Erythroblast (primary cell): ENCODE measurements at regions not wholly inside any gene's neighbourhood (a gene's known extent, or its start where the extent isn't known, plus 50 kb on each side); places are given as distances from the start of the nearest gene placed in this dataset.

Experiments
- DNase-seq, 2 experiments: peaks; one replicate each; lab custom pipeline; 2025; lab: John Stamatoyannopoulos, UW
- GATA1 ChIP-seq: IDR thresholded peaks from 2 replicates; pipeline ENCODE4 v1.6.1; 2011; ENCODE audit warnings: low read depth, mild to moderate bottlenecking, control low read depth, low read length, moderate library complexity
- POLR2A ChIP-seq: IDR thresholded peaks from 2 replicates; pipeline ENCODE4 v1.6.1; 2011; ENCODE audit warnings: mild to moderate bottlenecking, low read length

DNA sequence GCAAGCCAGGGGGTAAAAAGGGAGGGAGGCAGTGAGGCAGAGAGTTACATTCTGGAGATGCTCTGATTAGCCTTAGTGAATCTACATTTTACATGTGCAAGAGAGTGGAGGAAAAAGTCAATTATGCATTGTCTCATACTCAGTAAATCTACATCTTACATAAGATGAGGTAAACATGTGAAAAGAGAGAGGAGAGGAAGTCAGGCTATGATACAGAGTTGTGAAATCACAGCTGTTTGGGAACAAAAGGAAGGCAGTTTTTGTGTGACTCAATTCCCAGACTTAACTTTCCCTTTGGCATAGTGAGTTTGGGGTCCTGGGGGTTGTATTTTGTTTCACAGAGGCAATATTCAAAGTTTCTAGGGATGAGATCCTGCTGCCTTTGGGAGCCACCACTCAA, 67.8 kb downstream of the GP2 start:
- TF ChIP-seq POLR2A, result no peak
- no peak for TF ChIP-seq GATA1
- no peak for DNase-seq

DNA sequence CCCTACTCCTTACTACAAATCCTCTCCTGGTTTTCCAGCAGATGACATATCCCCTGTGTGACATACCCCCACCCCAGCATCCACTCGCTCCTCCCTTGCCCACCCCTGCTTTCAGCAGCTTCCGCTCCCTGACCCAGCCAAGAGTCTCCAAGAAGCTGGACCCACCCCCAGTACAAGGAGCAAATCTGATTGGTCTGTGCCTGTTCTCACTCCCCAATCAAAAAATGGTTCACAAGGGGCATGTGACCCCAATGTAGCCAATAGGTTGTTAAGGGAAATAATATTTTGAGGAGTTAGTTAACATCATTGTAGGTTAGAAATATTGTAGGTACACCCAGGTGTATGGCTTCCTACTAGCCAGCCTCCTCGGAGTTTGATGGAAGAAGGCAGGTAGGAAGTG, 70.1 kb downstream of the GP2 start:
- DNase-seq, result no peak
- no peak for TF ChIP-seq POLR2A
- no peak for TF ChIP-seq GATA1

DNA sequence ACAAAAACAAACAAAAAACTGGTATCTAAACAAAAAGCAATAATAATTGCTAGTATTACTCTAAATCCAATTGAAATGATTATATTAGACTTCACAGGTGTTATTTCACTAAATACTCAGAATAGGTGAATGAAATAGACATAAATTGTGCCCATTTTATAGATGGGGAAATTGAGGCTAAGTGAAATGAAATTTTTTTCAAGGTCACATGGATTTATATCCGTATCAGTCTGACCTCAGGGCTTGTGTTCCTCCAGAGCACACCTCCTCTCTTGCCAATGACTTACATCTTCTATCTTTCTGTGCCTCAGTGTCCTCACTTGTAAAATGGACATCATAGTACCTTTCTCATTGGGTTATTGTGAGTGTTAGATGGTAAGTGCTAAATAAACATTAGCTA, 72.3 kb downstream of the GP2 start:
- TF ChIP-seq POLR2A, result no peak
- no peak for TF ChIP-seq GATA1
- DNase-seq, result no peak

DNA sequence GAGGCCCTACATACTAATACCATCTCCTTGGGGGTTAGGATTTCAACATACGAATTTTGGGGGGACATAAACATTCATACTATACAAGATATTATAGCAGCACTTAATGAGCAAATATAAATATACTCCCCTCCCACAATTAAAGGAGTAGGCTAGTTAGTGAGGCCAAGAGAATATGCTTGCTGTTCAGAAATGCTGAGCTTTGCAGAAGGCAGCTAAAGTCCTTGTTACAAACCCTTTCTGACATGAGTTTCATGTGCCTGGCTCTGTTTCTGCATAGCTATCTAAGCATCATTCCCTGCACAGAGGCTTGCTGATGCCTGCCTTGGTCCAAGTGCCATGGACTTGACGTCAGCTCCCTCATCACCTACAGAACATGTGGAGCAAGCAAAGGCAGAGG, 73.5 kb downstream of the GP2 start:
- DNase-seq, result no peak
- no peak for TF ChIP-seq POLR2A
- no peak for TF ChIP-seq GATA1

DNA sequence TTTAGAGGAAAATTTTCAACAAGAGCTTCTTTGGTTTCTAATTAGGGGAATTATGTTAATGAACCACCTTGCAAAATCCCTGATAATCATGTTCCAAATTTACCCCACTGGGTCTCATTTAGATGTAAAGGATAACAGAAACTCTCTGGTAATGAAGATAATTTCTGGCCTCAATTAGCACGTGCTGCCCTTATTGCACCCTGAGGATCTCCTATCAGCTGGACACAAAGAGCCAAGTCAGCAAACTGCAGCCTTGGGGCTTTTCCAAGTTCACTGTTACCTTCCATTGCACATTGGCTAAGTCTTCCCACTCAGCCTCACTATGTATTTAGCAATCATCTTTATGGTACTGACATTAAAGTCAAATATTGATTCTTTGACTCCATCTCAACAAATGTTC, 78.1 kb downstream of the GP2 start:
- TF ChIP-seq GATA1 (no peak), POLR2A (no peak)
- DNase-seq, result no peak

DNA sequence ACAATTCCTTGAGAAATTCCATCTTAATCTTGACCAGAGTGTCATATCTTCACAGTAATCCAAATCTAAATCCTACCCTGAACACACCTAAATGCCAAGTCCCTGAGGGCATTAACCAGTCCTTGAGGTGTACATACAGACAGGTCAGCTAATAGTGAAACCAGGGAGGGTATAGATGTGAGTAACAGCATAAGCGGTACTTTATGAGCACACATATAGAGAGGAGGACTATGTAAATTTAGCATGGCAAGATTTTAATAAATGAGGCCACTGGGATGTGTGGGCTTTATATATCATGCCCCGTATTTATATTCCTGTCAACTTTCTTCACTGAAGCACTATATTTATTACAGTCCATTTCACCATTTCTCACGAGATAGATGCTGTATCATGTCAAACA, 80.2 kb downstream of the GP2 start:
- no peak for TF ChIP-seq POLR2A
- TF ChIP-seq GATA1, result no peak
- no peak for DNase-seq

DNA sequence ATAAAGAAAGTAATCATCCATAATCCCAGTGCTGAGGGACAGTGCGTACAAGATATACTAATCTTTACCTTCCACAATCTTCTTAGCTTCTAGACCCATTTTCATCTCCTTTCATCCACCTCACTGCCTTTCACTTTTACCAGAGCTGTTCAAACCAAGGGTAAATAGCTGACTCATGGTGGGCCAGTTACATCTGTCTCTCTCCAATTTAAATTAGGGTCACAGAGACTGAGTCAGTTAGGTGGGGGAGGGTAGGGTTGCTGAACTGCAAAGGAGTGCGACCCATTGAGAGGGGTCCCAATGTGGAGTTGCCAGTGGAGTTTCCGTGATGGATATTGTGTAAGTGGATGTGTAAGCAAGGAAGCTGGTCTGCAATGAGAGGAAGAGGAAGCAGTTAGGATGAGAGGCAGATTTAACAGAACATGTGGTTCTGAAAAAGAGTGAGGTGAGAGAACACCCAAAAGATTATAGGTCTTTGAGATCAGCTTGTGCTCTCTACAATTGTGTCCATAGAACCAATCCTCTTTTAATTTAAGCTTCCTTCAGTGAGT, 83.5 kb downstream of the GP2 start:
- no peak for TF ChIP-seq POLR2A
- no peak for DNase-seq

DNA sequence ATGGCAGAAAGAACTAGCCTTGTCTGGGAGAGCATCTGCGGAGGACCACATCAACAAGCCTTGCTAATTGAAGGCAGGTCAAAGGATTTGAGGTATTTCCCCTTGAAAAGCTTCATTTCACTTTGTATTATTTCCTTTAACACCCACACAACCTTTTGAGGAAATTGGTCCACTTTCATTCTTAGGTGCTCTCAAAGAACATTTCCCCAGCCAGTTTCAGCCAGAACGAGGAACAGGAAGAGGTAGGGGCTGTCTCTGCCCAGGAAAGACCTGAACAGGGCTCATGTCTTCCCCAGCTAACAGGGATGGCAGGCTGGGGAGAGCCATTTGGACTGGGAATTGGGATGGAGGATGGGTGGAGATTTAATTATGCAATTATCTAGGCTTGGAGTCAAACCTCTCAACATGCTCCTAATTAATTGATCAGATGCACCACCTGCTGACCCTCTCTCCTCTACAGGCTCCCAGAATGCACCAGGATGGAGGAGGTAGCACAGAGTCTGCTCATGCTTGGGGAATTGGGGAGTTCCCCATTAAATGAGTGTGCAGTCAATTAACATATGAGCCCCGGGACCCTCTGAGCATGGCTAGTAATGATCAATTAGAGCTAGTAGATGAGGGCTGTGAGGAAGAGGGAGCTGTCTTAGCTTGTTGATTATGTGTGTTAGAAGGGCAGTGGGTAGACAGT, 84.6 kb downstream of the GP2 start:
- no peak for DNase-seq
- TF ChIP-seq POLR2A (no peak), GATA1 (no peak)

DNA sequence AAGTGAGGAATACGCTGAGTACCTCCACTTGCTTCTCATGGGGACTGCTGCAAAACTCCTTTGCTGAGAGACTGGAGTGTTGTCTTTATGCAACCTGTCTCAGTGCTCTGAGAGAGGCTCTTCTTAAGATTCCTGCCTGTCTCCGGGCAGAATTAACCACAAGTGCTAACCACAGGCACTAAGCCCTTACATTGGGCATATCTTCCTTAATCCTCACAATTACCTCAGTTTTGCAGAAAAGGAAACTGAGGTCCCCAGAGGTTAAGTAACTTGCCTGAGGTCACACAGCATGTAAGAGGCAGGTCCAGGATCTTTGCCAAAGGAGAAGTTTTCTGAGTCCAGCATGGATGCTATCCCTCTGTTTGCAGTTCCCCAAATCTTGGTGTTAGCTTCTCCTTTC, 86.0 kb downstream of the GP2 start:
- TF ChIP-seq POLR2A, result no peak
- TF ChIP-seq GATA1, result no peak
- DNase-seq, result no peak

DNA sequence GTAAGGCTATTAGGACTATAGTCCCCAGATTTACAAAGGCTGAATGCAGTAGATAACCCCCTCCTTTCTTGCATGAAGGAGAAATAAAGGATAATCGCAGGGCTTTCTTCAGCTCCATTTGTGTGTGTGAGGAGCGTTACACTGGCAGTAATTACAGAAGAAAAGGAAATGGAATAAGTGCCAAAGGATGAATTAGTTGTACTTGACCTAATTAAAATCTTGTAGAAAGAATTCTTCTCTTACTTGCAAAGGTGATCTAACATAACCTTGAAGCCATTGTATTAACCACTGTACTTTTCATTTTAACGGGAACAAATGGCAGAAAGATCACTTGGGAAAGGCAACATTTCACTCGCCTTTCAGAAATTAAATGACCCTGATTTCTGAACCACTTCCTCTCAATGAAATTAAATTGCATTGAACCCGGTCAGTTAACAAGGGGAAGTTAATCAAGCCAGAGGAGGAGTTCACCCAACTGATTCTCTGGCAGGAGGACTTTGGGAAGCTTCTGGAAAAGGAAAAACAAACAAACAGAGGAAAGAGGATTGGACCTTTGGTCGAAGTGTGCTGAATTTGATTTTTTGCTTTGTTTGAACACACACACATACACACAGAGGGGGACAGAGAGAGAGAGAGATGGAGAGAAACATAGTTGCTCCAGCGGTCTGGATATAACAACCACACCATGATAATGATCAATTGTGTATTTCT, 90.6 kb downstream of the GP2 start:
- no peak for DNase-seq
- TF ChIP-seq POLR2A (no peak), GATA1 (no peak)

DNA sequence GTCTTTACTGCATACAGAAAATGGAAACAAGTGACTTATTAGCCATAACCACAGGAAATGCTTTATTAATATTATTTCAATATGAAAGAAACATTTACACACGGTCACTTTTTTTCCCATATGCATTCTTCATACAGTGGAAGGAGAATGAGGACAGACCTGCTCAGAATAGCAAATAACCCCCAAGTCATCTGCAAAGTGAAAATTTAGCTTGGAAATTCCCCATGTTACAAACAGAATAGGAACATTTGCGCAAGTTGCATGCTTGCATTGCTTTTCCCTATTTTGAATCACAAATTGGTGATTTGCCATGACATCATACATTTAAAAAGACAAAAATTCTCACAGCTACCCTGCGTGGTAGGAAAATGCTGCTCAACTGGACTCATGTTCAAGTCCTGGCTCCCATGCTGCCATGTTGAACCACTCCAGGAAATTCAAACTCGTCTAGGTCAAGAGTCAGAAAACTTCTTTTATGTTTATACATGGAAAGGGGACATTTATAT, 102.0 kb downstream of the GP2 start:
- DNase-seq, result no peak
- TF ChIP-seq POLR2A (no peak), GATA1 (no peak)

DNA sequence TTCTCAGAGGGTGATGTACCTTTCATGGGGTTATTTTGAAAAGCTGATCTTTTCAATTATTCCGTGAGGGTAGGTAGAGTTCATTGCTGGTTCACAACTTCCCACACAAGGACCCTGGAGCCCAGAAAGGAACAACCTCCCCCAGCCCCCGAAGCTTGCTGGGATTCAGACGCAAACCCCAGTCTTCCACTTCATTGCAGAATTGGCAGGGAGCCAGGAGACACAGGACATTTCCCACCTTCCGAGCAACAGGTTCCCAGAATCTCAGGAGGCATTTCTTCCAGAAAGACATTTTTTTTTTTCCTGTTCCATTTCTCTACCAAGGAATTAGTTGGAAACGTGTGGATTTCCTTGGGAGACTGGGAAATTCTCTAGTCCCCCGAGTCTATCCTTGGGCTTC, 106.1 kb downstream of the GP2 start:
- no peak for TF ChIP-seq GATA1
- no peak for TF ChIP-seq POLR2A

DNA sequence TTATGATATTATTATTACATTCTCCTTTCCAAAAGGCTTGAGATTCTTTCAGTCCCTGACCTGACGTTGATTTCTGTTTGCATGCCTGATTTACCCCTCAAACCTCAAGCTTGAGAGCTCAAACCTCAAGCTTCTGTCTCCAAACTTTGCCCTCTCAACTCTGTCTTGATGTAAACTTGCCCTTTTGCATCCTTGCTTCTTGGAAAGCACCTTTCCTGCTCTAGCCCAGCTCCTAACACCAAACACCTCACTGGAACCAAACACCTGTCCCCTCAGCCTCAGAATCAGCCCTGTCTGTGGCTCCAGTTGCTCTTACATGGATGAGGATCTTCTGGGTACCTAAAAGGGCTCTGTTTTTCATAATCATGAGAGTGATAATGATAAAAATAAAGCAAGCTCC, 109.2 kb downstream of the GP2 start:
- DNase-seq, result no peak

More for the DNA sequence above, 106.1 kb downstream of the GP2 start:
- DNase-seq, result no peak

DNA sequence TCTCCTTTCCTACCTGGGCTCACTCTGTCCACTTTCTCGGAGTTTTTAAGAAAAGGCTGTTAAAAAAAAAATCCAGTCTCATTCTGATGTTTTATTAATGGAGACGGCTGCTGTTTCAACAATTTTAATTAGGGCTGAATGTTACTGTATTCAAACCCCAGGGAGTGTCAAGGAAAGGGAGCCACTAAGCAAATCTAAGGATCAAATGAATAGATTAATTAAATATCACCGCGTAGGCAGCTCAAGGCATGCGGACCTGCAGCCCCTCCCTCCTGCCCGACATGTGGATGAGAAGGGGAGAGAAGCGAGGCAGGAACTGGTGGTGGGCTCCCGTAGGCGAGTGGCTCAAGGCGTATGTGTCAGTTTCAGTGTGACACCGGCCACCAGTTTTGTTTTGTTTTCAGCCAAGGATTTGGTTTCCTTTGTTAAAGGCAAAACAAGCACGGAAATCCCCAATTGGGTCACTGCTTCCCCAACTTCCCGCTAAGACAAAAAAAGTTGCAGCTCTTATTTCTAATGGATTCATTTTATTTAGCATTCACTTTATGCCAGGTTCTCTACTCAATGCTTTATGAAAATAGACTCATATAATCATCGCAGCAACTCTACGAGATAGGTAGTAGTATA, 110.6 kb downstream of the GP2 start:
- no peak for DNase-seq
- TF ChIP-seq GATA1, result no peak
- TF ChIP-seq POLR2A, result no peak

More for the DNA sequence above, 109.2 kb downstream of the GP2 start:
- no peak for TF ChIP-seq POLR2A
- TF ChIP-seq GATA1, result no peak

DNA sequence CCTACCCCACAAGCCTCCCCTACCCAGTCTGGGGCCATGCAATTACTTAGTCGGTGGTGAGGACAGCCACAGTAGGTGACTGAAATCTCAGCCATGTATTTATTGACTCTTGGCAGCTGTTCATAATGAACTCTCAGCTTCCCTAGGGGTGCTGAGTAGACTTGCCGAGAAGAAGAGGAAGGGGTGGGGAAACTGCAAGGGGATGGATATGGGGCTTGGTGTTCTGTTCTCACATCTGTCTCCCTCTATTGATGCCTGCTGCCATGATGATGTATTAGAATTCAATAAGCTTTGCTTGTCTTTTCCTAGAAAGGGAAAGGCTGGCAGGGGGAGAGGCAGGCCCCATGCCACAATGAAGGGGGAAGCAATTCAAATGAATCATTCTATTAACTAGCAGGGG, 112.9 kb downstream of the GP2 start:
- no peak for DNase-seq
- TF ChIP-seq GATA1, result no peak
- TF ChIP-seq POLR2A, result no peak

DNA sequence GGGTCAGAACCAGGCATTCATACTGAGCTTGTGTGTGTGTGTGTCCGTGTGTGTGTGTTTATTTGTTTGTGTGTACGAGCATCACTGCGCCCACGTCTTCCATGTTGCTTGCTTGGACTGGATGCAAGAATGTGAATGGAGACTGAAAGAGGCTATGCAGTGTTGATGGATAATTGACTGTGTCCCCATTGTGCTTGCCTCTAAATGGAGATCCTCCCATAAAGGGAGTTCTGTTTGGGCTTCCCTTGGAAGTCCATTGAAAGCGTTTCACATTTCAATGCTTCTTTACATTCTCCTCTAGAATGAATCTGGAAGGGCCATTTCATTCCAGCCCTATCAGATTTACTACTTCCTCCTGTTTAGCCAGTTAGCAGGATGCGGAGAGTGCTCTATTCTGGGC, 124.0 kb downstream of the GP2 start:
- DNase-seq, result no peak
- TF ChIP-seq GATA1, result no peak
- TF ChIP-seq POLR2A, result no peak
